ENCODE measurements at regions not wholly inside any gene's neighbourhood (a gene's known extent, or its start where the extent isn't known, plus 50 kb on each side); places are given as distances from the start of the nearest gene placed in this dataset.

DNA sequence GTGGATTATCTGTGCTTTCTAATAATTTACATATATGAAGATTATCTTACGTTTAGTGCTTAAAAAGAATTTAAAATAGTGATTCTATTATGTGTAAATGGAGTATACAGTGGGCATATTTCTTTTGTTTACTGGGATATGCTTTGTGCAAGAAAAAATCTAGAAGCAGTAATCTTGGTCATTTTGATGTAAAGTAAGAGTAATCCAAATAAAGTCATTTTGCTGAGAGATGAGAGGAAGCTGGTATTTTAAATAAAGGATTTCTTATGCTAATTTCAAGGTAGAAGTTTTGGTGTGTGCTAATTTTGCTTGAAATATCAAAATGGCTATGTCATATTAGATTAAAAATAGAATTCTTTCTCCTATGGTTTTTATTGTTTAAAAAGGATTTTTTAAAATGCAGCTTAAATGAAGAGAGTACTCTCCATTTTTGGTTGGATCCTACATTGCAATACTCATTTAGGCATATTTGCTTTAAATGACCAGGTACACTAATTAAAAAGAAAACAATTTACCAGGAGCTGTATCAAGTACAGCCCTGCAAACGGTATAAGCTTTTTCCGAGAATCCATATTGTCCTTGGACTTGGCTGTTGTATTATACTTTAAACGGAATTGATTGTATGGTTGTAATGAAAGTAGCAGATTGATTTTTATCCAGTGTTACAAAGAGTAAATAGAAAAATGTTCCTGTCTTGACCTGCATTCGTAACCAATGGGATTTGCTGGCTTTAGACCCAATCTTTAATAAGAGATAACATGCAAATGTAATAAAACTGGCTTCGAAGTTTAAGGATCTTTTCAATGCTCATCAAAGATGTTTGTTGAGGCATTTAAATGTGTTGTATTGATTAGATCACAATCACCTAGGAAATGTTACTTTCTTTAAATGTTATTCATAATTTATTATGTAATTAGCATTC is 574.7 kb downstream of the USP25 start:
- no peak for DNase-seq (ENCODE audit: low read depth in 2 of 2)
- TF ChIP-seq, protein P1, sequence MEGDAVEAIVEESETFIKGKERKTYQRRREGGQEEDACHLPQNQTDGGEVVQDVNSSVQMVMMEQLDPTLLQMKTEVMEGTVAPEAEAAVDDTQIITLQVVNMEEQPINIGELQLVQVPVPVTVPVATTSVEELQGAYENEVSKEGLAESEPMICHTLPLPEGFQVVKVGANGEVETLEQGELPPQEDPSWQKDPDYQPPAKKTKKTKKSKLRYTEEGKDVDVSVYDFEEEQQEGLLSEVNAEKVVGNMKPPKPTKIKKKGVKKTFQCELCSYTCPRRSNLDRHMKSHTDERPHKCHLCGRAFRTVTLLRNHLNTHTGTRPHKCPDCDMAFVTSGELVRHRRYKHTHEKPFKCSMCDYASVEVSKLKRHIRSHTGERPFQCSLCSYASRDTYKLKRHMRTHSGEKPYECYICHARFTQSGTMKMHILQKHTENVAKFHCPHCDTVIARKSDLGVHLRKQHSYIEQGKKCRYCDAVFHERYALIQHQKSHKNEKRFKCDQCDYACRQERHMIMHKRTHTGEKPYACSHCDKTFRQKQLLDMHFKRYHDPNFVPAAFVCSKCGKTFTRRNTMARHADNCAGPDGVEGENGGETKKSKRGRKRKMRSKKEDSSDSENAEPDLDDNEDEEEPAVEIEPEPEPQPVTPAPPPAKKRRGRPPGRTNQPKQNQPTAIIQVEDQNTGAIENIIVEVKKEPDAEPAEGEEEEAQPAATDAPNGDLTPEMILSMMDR (IDR thresholded peaks at IDR 0.05; ENCODE audit: low read depth, low read length), result no peak
- H3K4me3 ChIP-seq (replicated peaks in 1 of 2; ENCODE audit: low read depth in 2 of 2, low read length in 2 of 2), result no peak overlapping the region

DNA sequence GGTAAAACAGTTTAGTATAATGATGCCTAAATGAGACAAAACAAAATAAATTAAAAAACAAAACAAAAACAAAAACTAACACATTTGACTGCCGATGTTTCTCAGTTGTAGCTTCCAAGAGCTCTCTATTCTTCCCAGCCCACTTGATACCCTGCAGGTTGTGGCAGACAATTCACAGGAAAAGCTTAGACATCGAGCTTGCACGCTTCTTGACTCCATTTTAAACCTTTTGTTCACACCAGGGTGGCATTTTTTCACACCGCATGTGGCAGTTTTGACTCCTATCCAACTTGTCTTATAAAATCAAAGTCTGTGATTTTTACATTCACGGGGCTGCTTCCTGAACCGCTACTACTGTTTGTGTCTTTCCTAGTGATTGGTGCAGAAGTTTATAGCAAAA is 575.9 kb downstream of the USP25 start:
- H3K4me3 ChIP-seq (replicated peaks in 1 of 2; ENCODE audit: low read depth in 2 of 2, low read length in 2 of 2), result no peak overlapping the region
- peak; percentile 27 to 37 for DNase-seq (ENCODE audit: low read depth in 2 of 2)
- TF ChIP-seq, protein P1 (IDR thresholded peaks at IDR 0.05; ENCODE audit: low read depth, low read length), result no peak

DNA sequence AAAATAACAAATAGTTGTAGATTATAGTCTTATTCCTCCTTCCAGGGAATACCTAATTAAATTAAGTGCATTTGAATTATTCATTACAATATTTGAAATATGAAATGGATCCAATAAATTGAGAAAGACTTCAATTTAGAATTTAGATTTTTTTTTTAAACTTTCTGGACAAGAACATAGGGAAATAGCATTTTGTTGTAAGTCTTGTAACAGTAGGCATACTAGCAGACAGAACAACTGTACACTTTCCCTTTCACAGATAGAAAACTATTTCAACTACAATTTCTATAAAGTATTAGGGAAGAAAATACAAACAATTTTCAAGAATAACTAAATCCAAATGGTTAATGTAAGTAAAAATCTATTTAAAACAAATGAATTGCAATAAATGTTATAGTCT is 577.5 kb downstream of the USP25 start:
- peak in 1 of 2 donors; percentile 11 for DNase-seq (ENCODE audit: low read depth in 2 of 2)
- H3K4me3 ChIP-seq (replicated peaks in 1 of 2; ENCODE audit: low read depth in 2 of 2, low read length in 2 of 2), result no peak overlapping the region
- TF ChIP-seq, protein P1 (IDR thresholded peaks at IDR 0.05; ENCODE audit: low read depth, low read length), result no peak

DNA sequence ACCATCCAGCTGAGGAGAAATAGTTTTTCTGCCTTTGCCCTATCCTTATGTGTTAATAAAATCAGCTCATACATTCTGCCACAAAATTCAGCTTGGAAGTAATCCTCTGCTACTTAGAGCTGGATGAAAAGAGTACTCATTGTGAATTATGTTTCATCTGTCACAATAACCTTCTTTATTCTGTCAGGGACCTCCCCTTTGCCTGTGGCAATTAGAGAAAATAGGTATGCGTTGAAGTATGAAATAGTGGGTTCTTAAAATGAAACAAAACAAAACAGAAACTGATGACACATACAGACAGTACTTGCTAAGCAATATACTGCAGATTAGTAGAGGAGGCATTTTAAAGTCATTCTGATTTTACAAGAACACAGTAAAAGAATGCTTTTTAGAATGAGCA is 578.5 kb downstream of the USP25 start:
- TF ChIP-seq, protein P1 (IDR thresholded peaks at IDR 0.05; ENCODE audit: low read depth, low read length), result no peak
- peak overlapping the region in 1 of 2 donors; percentile 30 for H3K4me3 ChIP-seq (replicated peaks in 1 of 2; ENCODE audit: low read depth in 2 of 2, low read length in 2 of 2)
- DNase-seq (ENCODE audit: low read depth in 2 of 2), result peak; percentile 28 to 54

DNA sequence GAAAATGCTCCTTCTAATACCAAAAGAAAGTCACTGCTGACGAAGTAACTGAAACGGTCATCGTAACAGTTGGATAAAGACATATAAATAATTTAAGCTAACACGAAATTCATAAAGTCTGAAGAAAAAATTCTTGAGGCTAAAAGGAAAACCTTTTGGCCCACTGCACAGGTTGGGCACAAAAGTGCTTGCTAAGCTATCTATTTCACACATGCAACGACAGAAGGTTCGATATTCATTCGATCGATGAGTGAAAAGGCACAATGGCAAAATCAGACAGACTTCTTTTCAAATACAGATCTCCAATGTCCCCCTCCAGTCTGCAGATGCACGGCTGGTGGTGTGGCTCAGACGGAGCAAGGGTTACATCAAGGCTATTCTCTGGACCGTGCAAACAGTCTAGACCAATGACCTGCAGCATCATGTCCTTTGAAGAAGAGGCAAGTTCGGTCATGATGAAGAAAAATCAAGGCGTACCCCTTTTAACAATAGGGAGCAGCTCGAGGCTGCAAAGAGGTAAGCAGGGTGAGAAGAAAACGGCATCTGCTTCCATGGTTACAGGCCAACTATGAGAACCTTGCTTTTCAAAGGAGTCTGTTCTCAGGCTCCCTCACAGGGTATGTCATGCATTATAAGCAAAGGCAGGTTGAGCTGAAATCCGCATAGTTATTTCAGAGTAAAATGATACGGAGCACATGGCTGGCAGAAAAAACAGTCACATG is 579.6 kb downstream of the USP25 start:
- no peak overlapping the region for H3K4me3 ChIP-seq (replicated peaks in 1 of 2; ENCODE audit: low read depth in 2 of 2, low read length in 2 of 2)

DNA sequence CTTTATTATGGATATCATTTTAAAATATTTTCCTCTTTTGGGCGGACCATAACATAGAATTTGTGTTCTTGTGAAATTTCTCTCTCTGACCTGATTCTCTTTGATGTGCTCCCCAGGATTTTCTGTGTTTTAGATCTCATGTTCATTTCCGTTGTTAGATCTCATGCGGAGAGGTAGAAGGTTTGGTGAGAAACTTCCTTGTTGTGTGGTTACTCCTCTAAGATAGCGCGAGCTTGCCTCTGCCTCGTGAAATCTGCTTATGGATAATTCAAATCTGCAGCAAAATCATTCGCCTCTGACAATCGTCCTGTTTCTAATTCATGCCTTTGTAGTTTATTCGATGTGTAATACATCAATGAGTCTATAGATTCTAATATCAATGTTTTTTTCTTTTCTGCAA is 580.4 kb downstream of the USP25 start:
- DNase-seq (ENCODE audit: low read depth in 2 of 2), result no peak
- TF ChIP-seq, protein P1 (IDR thresholded peaks at IDR 0.05; ENCODE audit: low read depth, low read length), result no peak
- H3K4me3 ChIP-seq (replicated peaks in 1 of 2; ENCODE audit: low read depth in 2 of 2, low read length in 2 of 2), result no peak overlapping the region

More for the DNA sequence above, 579.6 kb downstream of the USP25 start:
- DNase-seq (ENCODE audit: low read depth in 2 of 2), result no peak
- TF ChIP-seq, protein P1 (IDR thresholded peaks at IDR 0.05; ENCODE audit: low read depth, low read length), result no peak
